Fibroblast of pulmonary artery (primary cell): ENCODE measurements at regions not wholly inside any gene's neighbourhood (a gene's known extent, or its start where the extent isn't known, plus 50 kb on each side); places are given as distances from the start of the nearest gene placed in this dataset.
A peak's percentile ranks its signal among the peaks of the same experiment; 100 is the strongest.

Experiments
- DNase-seq: peaks from one replicate; pipeline ENCODE4 v3.0.0-alpha.2; 2010; ENCODE audit warnings: low read depth
- H3K4me3 ChIP-seq: replicated peaks from 2 replicates; pipeline ENCODE4 v1.5.1; 2011; ENCODE audit warnings: low read depth, mild to moderate bottlenecking, control low read depth, low read length, moderate library complexity
- TF ChIP-seq, protein P1 (sequence below): IDR thresholded peaks from 2 replicates; pipeline ENCODE4 v1.5.1; 2011; ENCODE audit warnings: mild to moderate bottlenecking, control low read depth, low read length, inconsistent platforms; ENCODE audit errors: missing control alignments

GRCh38 chr6:79378957-79379356 lies 144.5 kb upstream of the HMGN3 start:
- TF ChIP-seq, protein P1, sequence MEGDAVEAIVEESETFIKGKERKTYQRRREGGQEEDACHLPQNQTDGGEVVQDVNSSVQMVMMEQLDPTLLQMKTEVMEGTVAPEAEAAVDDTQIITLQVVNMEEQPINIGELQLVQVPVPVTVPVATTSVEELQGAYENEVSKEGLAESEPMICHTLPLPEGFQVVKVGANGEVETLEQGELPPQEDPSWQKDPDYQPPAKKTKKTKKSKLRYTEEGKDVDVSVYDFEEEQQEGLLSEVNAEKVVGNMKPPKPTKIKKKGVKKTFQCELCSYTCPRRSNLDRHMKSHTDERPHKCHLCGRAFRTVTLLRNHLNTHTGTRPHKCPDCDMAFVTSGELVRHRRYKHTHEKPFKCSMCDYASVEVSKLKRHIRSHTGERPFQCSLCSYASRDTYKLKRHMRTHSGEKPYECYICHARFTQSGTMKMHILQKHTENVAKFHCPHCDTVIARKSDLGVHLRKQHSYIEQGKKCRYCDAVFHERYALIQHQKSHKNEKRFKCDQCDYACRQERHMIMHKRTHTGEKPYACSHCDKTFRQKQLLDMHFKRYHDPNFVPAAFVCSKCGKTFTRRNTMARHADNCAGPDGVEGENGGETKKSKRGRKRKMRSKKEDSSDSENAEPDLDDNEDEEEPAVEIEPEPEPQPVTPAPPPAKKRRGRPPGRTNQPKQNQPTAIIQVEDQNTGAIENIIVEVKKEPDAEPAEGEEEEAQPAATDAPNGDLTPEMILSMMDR: no peak
- no peak overlapping the region for H3K4me3 ChIP-seq
- DNase-seq: no peak

GRCh38 chr6:79377888-79378348 lies 143.4 kb upstream of the HMGN3 start:
- peak; percentile 44 for DNase-seq
- H3K4me3 ChIP-seq: no peak overlapping the region
- TF ChIP-seq, protein P1: no peak

GRCh38 chr6:79377047-79377446 lies 142.6 kb upstream of the HMGN3 start:
- H3K4me3 ChIP-seq: no peak overlapping the region
- peak; percentile 14 for DNase-seq
- TF ChIP-seq, protein P1: no peak

DNA sequence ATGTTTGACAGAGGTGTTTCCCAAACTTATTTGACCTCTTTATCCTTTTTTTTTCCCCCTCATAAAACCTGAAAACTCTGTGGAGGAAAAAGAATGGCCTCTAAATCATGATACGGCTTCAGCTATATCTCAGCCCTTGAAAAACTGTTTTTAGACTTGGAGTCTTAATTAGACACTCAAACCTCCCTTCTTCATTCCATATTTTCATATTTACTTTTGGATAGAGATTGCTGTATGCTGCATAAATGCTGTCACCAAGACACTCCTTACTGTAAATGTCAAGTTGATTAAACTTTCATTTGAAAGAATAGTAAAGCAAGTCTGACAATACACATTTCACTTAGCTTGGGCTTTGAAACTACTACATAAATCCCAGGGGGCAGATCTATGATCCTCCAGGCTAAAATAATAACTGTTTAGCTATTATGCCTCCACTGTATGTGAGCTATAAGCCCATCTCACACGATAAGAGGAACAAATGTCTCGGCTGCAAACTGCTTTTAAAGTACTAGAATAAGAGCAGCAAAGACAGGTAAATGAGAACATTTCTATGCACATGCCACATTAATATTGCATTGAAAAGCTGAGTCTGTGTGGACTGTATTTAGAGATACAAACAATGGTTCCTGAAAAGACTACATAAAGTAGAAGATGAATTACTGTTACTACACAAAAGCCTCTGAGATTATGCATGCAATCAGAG lies 141.3 kb upstream of the HMGN3 start:
- TF ChIP-seq, protein P1: no peak
- DNase-seq: no peak
- H3K4me3 ChIP-seq: no peak overlapping the region

DNA sequence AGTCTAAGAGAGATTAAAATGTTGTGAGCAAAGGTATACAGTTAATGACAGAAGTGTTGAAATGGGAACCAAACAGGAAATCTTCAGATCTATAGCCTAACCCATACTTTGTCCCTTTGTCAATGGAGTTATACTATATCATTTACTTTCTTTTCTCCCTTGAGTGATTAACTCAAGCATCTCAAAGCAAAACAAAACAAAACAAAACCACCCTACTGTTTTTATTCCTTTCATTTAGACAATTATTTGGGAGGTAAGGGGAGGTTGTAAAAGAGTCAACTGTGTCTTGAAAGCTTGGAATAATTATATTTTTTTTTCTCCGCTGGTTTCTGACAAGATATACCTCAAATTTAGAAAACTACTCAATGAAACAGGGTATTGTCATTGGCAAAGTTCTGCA lies 139.8 kb upstream of the HMGN3 start:
- H3K4me3 ChIP-seq: no peak overlapping the region
- DNase-seq: no peak
- TF ChIP-seq, protein P1: no peak

DNA sequence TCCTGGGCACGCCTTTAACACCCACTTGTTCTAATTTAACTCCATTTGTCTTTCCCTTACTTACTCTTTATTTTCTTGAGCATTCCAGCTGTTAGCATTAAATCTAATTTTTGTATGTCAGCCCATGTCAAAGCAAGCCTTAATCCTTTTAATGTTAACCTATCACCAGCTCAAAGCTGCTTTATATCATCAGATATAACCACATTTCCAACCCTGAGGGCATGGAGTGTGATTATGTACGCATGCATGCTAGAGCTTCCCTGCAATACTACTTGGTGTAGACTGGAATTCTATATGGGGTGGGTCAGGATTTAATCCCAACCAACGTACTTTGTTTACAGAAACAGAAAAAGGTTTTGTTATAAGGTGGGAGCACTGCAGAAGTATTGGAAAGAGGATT lies 139.4 kb upstream of the HMGN3 start:
- no peak for DNase-seq
- H3K4me3 ChIP-seq: no peak overlapping the region
- TF ChIP-seq, protein P1: no peak

DNA sequence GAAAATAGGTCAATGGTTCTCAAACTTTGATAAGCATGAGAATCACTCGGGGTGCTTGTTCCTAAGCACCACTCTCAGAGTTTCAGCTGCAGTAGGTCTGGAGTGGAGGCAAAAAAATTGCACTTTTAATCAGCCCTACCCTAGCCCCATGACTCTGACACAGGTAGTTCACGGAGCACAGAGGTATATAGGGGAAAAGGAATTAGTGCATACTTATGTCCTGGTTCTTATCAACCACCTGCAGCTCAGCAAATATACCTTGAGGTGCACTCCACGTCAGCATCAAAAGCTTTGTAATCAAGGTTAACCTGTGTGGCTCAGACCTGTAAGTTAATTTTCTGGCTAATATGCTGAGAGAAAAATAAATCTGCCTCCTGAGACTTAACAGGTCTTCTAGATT lies 138.8 kb upstream of the HMGN3 start:
- no peak overlapping the region for H3K4me3 ChIP-seq
- TF ChIP-seq, protein P1: no peak
- DNase-seq: no peak
